HEK293T (cell line): ENCODE measurements at regions not wholly inside any gene's neighbourhood (a gene's known extent, or its start where the extent isn't known, plus 50 kb on each side); places are given as distances from the start of the nearest gene placed in this dataset.

Source experiments
- FOXA1 ChIP-seq: fragments of 450-650 bp; IDR thresholded peaks from 2 replicates; pipeline ENCODE4 v1.6.1; 2016; ENCODE audit warnings: mild to moderate bottlenecking
- FOXM1 ChIP-seq: fragments of 450-650 bp; IDR thresholded peaks from 2 replicates; pipeline ENCODE4 v1.6.1; 2017; ENCODE audit warnings: mild to moderate bottlenecking, borderline replicate concordance
- HDGF ChIP-seq: fragments of 450-650 bp; IDR thresholded peaks from 2 replicates; pipeline ENCODE4 v1.6.1; 2017; ENCODE audit warnings: antibody characterized with exemption, borderline replicate concordance
- TARDBP ChIP-seq: fragments of 450-650 bp; IDR thresholded peaks from 2 replicates; pipeline ENCODE4 v1.6.1; 2016

DNA sequence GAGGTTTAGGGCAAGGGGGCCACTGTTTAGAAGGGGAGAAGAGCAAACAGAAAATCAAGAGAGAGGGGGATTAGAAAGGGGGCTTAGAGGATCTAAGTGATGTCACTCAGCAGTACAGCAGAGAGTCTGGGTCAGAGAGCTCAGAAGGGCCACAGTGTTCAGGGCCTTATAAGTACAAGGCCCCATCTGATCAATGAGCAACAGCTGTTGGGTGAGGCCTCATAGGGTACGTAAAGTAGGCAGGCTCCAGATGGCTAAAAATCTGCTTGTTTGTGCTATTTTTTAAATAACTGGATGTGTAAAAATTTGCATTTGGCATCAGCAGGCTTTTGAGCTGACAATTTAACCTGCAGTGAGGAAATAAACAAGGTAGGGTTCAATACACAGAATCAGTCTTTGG is 149.8 kb downstream of the SH3BGRL2 start:
- TF ChIP-seq FOXM1 = no peak
- no peak for TF ChIP-seq FOXA1
- TF ChIP-seq HDGF = no peak
- no peak for TF ChIP-seq TARDBP
